ENCODE measurements at regions not wholly inside any gene's neighbourhood (a gene's known extent, or its start where the extent isn't known, plus 50 kb on each side); places are given as distances from the start of the nearest gene placed in this dataset.

DNA sequence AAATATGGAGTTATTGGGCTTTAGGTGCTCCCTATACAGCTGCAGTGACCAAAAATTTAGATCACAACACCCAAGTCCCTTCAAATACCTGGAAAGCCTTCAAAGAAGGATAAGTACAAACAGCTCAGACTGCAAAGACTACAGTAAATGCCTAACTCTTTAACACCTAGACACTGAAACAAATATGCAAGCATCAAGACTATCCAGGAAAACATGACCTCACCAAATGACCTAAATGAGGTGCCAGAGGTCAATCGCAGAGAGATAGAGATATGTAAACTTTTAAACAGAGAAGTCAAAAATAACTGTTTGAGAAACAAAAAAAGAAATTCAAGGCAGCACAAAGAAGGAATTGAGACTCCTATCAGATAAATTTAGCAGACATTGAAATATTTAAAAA, 753.8 kb upstream of the B3GALT2 start (continued):
- TF ChIP-seq SOX6 (IDR thresholded peaks at IDR 0.05) = no peak

DNA sequence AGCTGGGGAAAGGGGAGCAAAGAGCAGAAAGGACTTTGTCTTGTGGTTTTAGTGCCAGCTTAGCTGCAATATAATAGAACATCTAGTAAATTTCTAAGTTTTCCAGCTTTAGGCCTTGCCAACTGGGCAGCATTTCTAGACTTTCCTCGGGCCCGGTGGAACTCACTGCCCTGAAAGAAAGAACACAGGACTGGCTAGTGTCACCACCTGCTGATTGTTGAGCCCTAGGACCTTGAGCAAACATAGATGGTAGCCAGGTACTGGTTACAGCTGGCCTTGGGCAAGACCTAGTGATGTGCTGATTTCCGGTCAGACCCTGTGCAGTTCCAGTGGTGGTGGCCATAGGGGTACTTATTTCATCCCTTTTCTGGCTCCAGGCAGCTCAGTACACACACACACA, 753.2 kb upstream of the B3GALT2 start:
- intact Hi-C loops (cut with micrococcal nuclease) = no loop called here
- ATAC-seq = no peak
- TF ChIP-seq, protein P1, sequence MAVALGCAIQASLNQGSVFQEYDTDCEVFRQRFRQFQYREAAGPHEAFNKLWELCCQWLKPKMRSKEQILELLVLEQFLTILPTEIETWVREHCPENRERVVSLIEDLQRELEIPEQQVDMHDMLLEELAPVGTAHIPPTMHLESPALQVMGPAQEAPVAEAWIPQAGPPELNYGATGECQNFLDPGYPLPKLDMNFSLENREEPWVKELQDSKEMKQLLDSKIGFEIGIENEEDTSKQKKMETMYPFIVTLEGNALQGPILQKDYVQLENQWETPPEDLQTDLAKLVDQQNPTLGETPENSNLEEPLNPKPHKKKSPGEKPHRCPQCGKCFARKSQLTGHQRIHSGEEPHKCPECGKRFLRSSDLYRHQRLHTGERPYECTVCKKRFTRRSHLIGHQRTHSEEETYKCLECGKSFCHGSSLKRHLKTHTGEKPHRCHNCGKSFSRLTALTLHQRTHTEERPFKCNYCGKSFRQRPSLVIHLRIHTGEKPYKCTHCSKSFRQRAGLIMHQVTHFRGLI (CRISPR knock-in tag; IDR thresholded peaks at IDR 0.05) = no peak
- TF ChIP-seq, protein P2, sequence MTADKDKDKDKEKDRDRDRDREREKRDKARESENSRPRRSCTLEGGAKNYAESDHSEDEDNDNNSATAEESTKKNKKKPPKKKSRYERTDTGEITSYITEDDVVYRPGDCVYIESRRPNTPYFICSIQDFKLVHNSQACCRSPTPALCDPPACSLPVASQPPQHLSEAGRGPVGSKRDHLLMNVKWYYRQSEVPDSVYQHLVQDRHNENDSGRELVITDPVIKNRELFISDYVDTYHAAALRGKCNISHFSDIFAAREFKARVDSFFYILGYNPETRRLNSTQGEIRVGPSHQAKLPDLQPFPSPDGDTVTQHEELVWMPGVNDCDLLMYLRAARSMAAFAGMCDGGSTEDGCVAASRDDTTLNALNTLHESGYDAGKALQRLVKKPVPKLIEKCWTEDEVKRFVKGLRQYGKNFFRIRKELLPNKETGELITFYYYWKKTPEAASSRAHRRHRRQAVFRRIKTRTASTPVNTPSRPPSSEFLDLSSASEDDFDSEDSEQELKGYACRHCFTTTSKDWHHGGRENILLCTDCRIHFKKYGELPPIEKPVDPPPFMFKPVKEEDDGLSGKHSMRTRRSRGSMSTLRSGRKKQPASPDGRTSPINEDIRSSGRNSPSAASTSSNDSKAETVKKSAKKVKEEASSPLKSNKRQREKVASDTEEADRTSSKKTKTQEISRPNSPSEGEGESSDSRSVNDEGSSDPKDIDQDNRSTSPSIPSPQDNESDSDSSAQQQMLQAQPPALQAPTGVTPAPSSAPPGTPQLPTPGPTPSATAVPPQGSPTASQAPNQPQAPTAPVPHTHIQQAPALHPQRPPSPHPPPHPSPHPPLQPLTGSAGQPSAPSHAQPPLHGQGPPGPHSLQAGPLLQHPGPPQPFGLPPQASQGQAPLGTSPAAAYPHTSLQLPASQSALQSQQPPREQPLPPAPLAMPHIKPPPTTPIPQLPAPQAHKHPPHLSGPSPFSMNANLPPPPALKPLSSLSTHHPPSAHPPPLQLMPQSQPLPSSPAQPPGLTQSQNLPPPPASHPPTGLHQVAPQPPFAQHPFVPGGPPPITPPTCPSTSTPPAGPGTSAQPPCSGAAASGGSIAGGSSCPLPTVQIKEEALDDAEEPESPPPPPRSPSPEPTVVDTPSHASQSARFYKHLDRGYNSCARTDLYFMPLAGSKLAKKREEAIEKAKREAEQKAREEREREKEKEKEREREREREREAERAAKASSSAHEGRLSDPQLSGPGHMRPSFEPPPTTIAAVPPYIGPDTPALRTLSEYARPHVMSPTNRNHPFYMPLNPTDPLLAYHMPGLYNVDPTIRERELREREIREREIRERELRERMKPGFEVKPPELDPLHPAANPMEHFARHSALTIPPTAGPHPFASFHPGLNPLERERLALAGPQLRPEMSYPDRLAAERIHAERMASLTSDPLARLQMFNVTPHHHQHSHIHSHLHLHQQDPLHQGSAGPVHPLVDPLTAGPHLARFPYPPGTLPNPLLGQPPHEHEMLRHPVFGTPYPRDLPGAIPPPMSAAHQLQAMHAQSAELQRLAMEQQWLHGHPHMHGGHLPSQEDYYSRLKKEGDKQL (CRISPR knock-in tag; IDR thresholded peaks at IDR 0.05; ENCODE audit: borderline replicate concordance) = no peak
- TF ChIP-seq, protein P3, sequence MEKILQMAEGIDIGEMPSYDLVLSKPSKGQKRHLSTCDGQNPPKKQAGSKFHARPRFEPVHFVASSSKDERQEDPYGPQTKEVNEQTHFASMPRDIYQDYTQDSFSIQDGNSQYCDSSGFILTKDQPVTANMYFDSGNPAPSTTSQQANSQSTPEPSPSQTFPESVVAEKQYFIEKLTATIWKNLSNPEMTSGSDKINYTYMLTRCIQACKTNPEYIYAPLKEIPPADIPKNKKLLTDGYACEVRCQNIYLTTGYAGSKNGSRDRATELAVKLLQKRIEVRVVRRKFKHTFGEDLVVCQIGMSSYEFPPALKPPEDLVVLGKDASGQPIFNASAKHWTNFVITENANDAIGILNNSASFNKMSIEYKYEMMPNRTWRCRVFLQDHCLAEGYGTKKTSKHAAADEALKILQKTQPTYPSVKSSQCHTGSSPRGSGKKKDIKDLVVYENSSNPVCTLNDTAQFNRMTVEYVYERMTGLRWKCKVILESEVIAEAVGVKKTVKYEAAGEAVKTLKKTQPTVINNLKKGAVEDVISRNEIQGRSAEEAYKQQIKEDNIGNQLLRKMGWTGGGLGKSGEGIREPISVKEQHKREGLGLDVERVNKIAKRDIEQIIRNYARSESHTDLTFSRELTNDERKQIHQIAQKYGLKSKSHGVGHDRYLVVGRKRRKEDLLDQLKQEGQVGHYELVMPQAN (IDR thresholded peaks at IDR 0.05; ENCODE audit: borderline replicate concordance) = no peak
- TF ChIP-seq HNRNPK (IDR thresholded peaks at IDR 0.05; ENCODE audit: low read depth, low read length, poor library complexity, severe bottlenecking) (no peak), HDAC1 (IDR thresholded peaks at IDR 0.05) (no peak), ELF1 (tag; IDR thresholded peaks at IDR 0.05) (no peak), POLR2AphosphoS2 (IDR thresholded peaks at IDR 0.05; ENCODE audit: low read length) (no peak)

More for the DNA sequence above, 753.2 kb upstream of the B3GALT2 start:
- BruUV-seq (replicated peaks) = no TSS peak
- no peak overlapping the region for H3K4me3 ChIP-seq
- in situ Hi-C loops (cut with MboI) = no loop called here
- no peak overlapping the region for H3K4me2 ChIP-seq (ENCODE audit: insufficient read depth, low read length)
- H3K4me1 ChIP-seq (replicated peaks in 1 of 2; ENCODE audit: control insufficient read depth in 2 of 2, insufficient read depth in 2 of 2, low read length in 2 of 2) = no peaks in the 10 kb centered on the region
- no peak overlapping the region for H3K27ac ChIP-seq (ENCODE audit: extremely low read depth, low read depth, low read length)
- H3K9ac ChIP-seq (ENCODE audit: insufficient read depth in 1 of 2, low read depth in 2 of 2, low read length in 2 of 2) = no peak overlapping the region
- ChIA-PET POLR2A (no interaction called here), CTCF (ENCODE audit: low intra/inter-chr PET ratio) (no interaction called here)
- no peaks in the 10 kb centered on the region for H4K20me1 ChIP-seq (replicated peaks; ENCODE audit: control insufficient read depth, insufficient read depth, low read length)
- FAIRE-seq (no peak), DNase-seq (ENCODE audit: extremely low read depth in 1 of 4, low spot score in 3 of 4) (no peak)
- H3K36me3 ChIP-seq (ENCODE audit: control insufficient read depth, insufficient read depth, low read length) = no peaks in the 10 kb centered on the region
- no peaks in the 10 kb centered on the region for H3K27me3 ChIP-seq (ENCODE audit: control insufficient read depth in 2 of 2, insufficient read depth in 2 of 2, low read length in 2 of 2)
- WGBS (ENCODE audit: insufficient coverage, low coverage, missing lambda C conversion rate) = 2% methylated on average over 3 of the region's 3 CpGs
- H3K9me3 ChIP-seq (replicated peaks; ENCODE audit: control insufficient read depth, insufficient read depth, low read depth, low read length) = peaks cover 2% of the 10 kb centered on the region; the same call in 1 of the 2 replicates
- no peaks in the 10 kb centered on the region for H3K9me1 ChIP-seq (ENCODE audit: control insufficient read depth, insufficient read depth, low read length)
- no peak overlapping the region for H2AFZ ChIP-seq (ENCODE audit: low read depth, low read length)
- H3K79me2 ChIP-seq (ENCODE audit: control insufficient read depth, insufficient read depth, low read length) = no peaks in the 10 kb centered on the region

Data from K562 (cell line).